HG02884 (cell line): ENCODE measurements at regions not wholly inside any gene's neighbourhood (a gene's known extent, or its start where the extent isn't known, plus 50 kb on each side); places are given as distances from the start of the nearest gene placed in this dataset.
"Not testable (repeated sequence)": the region's sequence is repeated elsewhere in the genome, so short reads cannot be mapped to it uniquely, and the experiment has no call there.

ENCODE experiments used
- ATAC-seq: cut with Tn5 transposase; IDR thresholded peaks from one replicate; pipeline ENCODE4 v1.9.1; 2021; ENCODE audit warnings: mild to moderate bottlenecking, moderate library complexity; ENCODE audit not compliant: unreplicated experiment

DNA sequence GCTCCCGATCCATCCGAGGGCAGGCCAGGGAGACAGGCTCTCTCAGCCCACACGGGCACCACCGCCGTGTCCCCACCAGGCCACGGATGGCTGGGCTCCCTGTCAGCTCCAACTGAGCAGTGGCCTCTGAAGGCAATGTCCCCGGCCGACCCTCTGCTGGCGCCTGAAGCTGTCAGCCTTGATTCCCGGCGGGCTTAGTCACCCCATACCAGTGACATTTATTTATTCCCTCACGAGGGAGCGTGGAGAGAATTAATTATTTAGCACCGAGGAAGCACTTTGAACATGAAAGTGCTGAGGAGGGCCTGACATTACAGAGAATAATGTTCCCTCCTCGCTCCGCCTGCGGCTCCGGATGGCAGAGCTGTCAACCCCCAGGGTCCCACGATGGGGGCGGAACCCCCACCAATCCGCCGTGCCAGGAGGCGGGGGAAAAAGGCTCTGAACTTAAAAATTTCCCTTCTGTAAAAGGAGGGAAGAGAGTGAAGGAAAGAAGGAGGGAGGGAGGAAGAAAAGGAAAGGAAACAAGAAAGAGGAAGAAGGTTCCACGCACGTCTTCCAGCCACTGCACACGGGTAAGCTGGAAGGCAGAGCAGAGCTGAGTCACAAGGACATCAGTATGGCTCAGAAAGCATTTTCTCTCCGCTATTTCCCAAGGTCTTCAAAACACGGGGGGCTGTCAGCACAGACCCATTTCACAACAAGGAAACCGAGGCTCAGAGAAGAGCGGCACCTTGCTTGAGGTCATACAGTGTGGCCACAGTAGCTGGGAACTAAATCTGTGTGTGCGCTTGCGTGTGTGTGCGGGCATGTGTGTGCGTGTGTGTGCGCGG is 108.7 kb upstream of the NCOR2 start:
- ATAC-seq: no peak

DNA sequence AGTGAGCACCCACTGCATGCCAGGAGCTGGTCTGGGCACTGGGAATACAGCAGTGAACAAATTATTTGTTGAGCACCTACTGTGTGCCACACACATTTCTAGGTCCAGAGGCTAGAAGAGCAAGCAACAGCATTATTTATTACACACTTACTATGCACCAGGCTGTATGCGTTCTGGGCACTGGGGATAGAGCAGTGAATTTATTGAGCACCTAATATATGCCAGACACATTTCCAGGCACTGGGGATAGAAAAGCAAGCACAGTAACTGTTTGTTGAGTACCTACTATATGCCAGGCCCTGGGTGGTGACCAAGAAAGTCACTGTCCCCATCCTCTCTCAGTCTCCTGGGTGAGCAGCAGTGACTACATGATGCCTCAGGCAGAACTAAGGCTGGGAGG is 107.5 kb upstream of the NCOR2 start:
- no peak for ATAC-seq

DNA sequence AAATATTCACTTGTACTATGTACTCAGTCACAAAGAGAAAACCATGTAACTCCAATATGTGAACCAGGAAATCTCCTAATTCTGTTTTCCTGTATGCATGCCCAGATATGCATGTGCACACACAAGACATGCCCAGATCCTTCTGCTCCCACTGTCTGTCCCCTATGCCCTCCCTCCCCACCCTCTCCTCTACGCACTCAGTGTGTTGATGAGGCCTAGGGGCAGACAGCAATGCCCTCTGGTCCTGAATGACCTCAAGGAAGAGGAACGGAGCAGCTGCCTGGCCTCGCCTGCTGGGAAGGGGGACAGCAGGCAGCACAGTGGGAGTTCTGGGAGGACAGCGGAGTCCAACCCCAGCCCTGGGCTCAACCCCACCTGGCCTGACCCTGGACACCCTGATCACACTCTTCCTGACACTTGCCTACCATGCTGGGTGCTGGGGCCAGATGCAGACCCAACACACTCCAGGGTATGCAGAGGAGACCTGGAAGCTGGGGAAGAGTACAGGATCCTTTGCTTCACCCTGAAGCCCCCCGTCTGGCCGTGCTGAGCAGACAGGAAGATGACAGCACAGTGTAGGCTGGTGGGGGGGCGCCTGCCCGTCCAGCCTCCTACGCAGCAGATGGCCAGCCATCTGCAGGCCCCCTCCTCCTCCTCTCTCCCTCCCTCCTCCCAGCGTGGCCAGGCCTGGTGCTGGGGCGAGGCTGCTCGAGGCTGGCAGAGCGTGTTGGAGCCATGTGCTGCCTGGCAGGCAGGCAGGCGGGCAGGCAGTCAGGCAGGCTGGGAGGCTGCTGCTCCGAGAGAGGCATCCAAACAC is 106.6 kb upstream of the NCOR2 start:
- no peak for ATAC-seq

DNA sequence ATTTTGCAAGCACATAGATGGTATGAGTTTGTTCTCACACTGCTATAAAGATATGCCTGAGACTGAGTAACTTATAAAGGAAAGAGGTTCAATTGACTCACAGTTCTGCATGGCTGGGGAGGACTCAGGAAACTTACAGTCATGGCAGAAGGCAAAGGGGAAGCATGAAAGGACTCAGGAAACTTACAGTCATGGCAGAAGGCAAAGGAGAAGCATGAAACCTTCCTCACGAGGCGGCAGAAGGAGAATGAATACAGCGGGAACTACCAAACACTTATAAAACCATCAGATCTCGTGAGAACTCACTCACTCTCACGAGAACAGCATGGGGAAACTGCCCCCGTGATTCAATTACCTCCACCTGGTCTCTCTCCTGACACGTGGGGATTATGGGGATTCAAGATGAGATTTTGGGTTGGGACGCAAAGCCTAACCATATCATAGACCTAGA is 101.9 kb upstream of the NCOR2 start:
- ATAC-seq: not testable (repeated sequence)

DNA sequence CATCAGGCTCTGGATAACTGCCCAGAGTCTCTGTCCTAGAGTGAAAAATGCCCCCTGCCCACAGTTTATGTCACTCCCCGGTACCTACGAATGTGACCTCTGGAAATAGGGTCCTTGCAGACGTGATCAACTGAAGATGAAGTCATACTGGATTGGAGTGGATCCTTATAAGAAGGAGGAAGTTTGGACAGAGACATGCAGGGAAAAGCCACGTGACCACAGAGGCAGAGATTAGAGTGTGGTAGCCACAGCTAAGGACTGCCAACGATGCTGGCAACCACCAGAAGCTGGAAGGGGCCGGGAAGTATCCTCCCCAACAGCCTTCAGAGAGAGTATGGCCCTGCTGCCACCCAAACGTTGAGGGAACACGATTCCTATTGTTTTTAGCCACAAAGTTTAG is 101.2 kb upstream of the NCOR2 start:
- no peak for ATAC-seq

DNA sequence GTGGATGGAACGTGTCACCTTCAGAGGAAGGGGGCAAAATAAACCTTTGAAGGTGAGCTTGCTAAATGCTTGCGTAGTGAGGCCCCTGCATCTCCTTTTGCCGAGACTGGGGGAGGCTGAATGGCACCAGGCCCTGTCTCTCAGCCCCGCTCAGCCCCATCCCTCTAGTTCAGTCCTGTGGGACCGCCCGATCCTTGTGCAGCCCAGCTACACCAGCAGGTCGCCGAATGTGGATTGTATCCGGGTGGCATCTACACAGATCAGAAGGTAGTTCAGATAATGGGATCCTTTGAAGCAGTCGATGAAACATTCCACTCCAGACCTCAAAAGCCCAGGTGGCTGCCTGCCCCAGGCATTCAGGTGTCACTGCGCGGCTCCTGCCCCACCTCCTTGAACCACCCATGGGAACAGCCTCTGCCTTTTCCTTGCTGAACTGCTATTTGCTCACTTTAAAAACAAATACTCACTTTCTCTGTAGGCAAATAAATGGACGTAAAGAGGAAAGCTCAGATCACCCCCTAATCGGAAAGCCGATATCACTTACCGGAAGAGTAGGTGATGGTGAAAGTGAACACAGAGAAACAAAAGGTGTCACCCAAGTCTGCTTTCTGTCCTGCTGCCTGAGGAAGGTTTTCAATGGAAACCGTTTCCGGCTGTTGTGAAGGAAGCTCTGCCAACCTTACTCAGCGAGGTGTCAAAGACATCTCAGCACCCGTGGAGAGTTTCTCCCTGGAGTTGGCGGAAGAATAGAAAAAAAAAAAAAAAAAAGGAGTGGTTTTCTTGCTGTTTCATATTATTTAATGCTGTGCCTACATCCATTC is 100.3 kb upstream of the NCOR2 start:
- no peak for ATAC-seq

DNA sequence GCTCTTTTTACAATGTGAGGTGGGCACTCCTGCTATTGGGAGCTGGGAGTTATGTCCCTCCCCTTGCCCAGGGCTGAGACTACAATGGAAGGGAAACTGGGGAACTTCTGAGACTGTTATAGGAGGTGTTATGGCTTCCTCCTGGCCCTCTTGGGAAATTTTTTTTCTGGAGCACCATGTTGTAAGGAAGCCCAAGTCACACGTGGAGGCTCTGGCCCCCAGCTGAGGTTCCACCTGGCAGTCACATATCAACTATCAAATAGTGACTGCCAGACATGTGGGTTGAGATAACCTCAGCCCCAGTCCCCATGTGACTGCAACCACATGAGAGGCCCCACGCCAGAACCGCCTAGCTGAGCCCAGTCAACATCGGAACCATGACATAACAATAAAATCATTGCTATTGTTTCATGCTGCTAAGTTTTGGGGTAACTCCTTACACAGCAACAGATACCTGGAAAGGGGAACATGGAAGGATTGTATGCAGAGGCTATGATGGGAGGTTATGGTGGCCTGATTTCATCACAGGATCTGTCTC is 99.4 kb upstream of the NCOR2 start:
- ATAC-seq: no peak

DNA sequence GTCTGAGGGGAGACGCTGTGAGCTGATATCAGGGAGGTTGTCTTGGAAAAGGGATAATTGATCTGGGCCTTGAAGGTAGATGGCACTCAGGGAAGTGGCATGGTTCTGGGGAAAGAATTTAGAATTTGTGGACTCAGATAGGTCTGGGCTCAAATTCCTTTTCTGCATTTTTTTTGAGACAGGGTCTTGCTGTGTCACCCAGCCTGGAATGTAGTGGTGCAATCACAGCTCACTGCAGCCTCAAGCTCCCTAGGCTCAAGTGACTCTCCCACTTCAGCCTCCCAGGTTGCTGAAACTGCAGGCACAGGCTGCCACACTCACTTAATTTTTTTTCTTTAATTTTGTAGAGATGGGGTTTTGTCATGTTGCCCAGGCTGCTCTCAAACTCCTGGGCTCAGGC is 98.1 kb upstream of the NCOR2 start:
- ATAC-seq: no peak

DNA sequence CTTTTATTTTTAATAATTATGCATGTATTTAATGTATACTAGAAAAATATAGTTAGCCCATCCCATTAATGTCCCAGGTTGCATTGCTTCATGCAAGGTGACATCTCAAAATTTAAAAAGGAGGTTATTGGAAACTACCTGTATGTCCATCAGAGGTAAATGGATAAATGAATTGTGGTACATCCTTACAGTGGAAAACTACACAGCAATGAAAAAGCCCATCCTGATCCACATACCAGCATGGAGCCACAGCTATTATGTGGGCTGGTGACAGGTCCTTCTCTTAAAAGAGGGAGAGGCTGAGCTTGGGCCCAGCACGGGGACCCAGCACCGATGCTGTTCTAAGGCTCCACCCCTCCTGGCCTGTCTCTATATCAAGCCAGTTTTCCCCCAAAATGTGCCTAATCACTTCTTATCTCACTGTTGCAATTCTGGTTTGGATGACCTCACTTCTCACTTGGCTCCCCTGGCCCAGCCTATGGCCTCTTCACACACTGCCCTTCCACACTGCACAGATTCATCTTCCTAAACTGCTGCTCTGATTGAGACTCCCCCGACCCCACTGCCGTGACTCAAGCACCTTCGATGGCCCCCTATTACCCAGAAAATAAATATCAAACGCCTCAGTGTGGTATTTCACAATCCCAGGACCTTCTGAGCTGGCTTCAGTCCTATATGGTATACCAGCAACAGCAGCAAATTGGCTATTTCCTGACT is 97.1 kb upstream of the NCOR2 start:
- ATAC-seq: no peak

DNA sequence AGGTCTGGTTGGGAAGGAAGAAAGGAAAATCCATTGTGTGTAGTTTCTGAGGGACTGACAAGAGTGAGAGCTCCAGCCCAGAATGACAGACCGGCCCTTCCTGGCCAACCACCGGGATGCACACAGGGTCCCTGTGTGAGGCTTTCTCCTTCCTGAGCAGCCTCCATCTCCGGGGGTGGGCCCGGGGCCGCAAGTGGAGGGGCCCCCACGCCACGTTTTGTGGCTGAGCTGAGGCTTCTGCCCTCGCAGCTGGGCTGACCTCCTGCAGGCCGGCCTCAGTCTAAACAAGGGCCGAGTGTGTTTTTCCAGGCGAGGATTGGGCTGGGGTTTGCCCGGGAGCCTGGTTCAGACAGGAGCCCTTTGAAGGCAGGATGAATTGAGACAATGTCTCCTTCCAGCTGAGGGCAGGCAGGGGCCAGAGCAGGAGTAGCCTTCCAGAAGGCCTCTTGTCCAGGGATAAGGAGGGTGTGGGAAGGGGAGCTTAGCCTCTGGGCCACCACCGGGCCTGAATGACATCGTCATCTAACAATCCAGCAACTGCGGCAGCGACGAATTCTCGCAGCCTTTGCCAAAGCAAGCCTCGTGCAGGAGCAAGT is 96.5 kb upstream of the NCOR2 start:
- no peak for ATAC-seq

DNA sequence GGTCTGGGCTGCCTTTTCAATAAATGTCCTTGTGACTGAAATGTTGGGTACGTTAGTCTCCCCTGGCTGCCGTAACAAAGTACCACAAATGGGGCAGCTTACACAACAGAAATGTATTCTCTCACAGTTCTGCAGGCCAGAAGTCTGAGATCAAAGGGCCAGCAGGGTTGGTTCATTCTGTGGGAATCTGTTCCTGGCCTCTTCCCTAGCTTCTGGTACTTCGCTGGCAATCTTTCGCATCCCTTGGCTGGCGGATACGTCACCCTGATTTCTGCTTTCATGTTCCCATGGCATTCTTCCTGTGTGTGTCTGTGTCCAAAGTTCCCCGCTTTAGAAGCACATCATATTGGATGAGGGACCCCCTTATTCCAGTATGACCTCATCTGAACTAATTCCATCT is 95.8 kb upstream of the NCOR2 start:
- ATAC-seq: no peak

DNA sequence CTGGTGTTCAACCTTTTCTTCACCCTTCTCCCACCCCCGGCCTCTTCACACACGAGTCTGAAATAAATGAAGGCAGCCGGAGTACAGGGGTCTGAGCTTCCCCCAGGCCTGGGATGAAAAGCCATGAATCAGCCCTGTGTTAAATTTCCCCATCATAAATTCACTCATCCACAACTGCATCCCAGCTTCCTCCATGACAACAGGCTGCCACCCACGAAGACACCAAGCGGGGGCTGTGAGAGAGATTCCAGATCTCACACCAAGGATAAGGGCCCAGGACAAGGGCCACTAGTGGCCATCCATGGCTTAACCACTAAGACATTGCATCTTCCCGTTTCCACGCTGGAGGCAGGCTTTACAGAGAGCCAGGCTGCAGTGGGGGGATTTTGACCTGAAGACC is 93.9 kb upstream of the NCOR2 start:
- no peak for ATAC-seq

DNA sequence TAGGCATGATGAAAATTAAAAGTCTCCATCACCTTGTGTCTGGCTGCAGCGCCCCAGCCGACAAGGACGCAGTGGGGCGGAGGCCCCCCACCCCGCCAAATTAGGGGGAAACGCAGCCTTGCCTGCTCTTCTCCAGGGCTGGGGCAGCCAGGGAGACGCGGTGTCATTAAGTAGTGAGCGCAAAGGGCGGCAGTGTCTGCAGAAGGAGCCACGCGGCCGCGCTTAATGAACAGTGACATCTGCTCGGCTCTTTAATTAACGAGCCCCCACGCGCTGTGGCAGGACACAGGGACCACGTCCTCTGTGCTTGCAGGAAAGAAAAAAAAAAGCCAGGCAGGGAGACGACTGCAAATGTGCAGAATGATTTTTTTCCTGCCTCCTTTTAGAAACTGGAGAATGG is 93.4 kb upstream of the NCOR2 start:
- no peak for ATAC-seq

DNA sequence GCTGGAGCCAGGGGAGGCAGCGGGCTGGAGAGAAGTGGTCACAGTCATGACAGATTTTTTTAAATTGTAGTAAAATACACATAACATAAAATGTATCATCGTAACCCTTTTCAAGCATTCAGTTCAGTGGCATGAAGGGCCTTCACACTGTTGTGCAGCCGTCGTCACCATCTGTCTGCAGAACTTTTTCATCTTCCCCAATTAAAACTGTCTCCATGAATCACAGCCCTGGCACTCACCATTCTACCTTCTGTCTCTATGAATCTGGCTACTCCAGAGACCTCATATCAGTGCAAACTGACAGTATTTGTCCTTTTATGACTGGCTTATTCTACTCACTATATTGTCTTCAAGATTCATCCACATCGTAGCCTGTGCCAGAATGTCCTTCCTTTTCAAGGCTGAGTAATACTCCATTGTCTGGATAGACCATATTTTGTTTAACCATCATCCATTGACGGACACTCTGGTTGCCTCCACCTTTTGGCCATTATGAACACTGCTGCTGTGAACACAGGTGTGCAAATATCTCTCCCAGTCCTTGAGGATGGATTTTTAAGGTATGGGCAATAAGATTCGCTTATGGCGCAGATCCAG is 91.5 kb upstream of the NCOR2 start:
- no peak for ATAC-seq

DNA sequence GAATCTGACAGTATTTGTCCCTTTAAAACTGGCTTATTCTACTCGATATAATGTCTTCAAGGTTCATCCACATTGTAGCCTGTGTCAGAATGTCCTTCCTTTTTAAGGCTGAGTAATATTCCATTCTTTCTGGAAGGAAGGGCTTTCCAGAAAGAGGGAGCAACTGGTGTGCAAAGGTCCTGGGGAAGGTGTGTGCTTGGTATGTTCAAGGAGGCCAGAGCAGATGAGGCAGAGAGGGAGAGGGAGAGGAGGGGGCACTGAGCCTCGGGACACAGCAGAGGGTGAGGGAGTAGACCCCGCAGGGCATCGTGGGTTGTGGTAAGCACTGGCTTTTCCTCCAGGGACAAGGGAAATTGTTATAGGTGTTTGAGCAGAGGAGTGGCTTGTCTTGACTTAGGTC is 90.9 kb upstream of the NCOR2 start:
- no peak for ATAC-seq

DNA sequence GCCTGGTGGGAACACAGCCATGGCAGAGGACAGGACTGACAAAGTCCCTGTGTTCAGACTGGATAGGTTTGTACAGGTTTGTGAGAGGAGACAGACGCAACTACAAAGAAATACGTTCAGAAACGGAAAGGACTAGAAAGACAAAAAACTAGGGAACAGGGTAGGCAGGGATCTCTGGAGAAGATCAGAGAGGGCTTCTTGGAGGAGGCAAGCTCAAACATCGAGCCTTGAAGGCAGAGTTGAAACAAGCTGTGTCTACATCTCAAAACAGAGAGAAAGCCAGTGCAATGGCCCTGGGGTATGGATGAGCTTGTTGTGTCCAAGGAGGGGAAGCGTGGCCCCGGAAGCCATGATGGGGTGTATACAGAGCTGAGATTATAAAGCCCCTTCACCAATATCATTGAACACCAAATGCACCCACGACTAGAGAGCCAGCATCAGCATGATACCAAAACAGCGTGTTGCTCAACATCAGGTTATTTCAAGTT is 89.6 kb upstream of the NCOR2 start:
- ATAC-seq: no peak

DNA sequence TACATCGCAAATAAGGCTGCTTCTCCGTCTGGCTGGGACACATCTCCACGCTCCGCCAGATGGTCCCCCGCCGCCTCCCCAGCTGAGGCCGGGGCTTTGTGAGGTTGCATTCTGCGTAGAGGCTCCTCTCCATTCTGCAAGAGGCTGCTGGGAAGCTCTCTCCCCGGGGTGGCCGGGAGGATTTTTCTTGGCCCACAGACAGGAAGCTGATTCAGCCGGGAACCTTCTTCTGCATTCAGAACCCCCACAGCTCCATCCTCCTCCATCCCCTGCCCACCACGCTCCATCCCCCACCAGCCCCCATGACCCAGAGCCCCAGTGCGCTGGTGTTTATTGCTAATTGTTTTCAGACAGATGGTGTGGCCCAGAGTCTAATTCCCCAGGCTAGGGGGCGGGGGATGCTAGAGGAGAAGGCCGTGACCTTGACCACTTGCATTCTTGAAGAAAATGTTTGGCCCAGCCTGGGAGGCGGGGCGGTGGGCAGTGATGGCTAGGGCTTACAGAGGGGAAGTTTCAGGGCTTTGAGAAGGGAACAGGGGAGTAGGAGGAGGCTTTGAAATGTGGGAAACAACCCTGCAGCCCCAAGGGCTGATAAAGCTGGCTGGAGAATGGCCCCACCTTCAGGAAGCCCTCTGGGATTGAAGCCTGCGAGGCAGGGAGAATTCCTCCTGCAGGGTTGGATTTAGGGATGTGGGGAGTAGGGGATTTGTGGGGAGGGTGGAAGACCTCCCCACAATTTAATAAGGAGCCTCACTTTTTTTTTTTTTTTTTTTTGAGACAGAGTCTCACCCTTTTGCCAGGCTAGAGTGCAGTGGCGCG is 88.5 kb upstream of the NCOR2 start:
- no peak for ATAC-seq

DNA sequence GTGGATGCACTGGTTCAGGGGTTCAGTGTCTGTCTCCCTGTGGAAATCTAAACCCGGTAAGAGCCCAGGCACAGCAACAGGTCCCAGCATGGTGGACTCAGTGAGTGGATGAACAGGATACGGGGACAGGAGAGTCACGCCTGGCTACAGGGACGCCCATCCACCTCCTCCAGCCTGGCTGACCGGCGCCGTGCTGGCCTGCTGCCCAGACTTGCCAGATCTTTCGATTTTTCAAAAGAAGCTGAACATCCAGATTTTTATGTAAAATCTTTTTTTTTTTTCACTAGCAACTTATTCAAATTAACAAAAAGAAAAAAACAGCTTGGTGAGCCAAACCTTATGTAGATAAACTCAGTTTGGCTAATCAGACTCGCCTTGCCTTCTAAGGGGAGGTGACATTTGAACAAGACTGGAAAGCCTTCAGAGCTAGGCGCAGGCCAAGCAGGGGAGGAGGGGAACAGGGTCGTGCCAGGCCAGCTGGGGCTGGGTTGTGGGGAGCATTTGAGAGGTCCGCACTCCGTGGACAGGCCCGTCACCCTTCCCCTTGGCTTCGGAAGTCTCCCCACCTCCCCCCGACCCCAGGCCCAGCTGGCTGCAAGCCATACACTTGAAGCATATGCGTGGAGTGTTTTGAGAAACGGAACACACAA is 87.8 kb upstream of the NCOR2 start:
- ATAC-seq: no peak
